H1 (cell line): ENCODE measurements at regions not wholly inside any gene's neighbourhood (a gene's known extent, or its start where the extent isn't known, plus 50 kb on each side); places are given as distances from the start of the nearest gene placed in this dataset.

ENCODE experiments used
- CHD1 ChIP-seq: IDR thresholded peaks from 2 replicates; pipeline ENCODE4 v1.6.1; 2012; ENCODE audit warnings: low read depth, low read length, improper control_type of control experiment
- CHD2 ChIP-seq: IDR thresholded peaks from 2 replicates; pipeline ENCODE4 v1.6.1; 2012; ENCODE audit warnings: low read length, improper control_type of control experiment
- CREB1 ChIP-seq: IDR thresholded peaks from 2 replicates; pipeline ENCODE4 v1.6.1; 2012; ENCODE audit warnings: inconsistent platforms
- FOSL1 ChIP-seq: IDR thresholded peaks from 2 replicates; pipeline ENCODE4 v1.6.1; 2011; ENCODE audit warnings: mild to moderate bottlenecking, low read depth, low read length, moderate library complexity; ENCODE audit not compliant: insufficient read depth
- POLR2AphosphoS5 ChIP-seq: IDR thresholded peaks from 2 replicates; pipeline ENCODE4 v1.6.1; 2011; ENCODE audit warnings: low read depth, low read length
- SIN3A ChIP-seq, 2 experiments: IDR thresholded peaks in 1 of 2; conservative IDR thresholded peaks in 1 of 2; 2 replicates each; pipeline ENCODE4 v1.6.1; 2011 to 2012; ENCODE audit warnings: low read length in 2 of 2, improper control_type of control experiment in 1 of 2, low read depth in 1 of 2, mild to moderate bottlenecking in 1 of 2
- SIX5 ChIP-seq: IDR thresholded peaks from 2 replicates; pipeline ENCODE4 v1.6.1; 2011; ENCODE audit warnings: mild to moderate bottlenecking, low read depth, low read length
- TBP ChIP-seq: IDR thresholded peaks from 2 replicates; pipeline ENCODE4 v1.6.1; 2011; ENCODE audit warnings: low read depth, low read length, improper control_type of control experiment
- TF ChIP-seq, protein P1 (sequence below): IDR thresholded peaks from 2 replicates; pipeline ENCODE4 v1.6.1; 2012; ENCODE audit warnings: low read length, inconsistent platforms

DNA sequence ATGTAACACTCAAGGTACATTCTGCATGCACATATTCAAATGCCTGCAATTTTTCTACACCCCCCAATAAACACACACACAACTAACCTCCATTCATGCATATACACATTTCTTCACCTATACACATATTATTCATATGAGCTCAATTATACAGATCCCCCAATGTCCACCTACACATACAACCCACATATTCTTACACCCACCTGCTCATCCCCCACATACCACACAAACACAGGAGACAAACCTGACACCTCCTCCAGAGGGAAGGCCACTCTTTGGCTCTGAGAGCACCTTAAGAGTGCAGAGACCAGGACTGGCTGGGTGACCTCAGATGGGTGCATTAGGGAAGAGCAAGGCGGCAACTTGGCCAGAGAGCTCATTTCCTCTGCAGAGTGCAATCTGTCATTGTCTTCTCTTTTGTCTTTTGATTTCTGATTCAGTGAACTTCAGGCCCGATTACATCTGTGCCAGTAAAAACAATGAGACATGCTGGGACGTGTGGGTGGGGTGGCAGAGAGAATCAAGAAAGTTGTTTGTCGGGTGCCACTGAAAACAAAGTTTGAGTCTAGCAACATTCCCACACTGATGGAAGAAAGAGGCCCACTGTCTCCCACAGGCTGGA, 208.4 kb downstream of the NXPE2 start (continued):
- TF ChIP-seq SIN3A (conservative IDR thresholded peaks at IDR 0.05 in 1 of 2, IDR thresholded peaks at IDR 0.05 in 1 of 2; ENCODE audit: low read depth in 1 of 2, low read length in 2 of 2) (no peak), POLR2AphosphoS5 (no peak), SIX5 (no peak), CHD2 (no peak), FOSL1 (no peak), CHD1 (no peak), TBP (no peak), CREB1 (no peak)
- TF ChIP-seq, protein P1, sequence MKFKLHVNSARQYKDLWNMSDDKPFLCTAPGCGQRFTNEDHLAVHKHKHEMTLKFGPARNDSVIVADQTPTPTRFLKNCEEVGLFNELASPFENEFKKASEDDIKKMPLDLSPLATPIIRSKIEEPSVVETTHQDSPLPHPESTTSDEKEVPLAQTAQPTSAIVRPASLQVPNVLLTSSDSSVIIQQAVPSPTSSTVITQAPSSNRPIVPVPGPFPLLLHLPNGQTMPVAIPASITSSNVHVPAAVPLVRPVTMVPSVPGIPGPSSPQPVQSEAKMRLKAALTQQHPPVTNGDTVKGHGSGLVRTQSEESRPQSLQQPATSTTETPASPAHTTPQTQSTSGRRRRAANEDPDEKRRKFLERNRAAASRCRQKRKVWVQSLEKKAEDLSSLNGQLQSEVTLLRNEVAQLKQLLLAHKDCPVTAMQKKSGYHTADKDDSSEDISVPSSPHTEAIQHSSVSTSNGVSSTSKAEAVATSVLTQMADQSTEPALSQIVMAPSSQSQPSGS = no peak
